HL-60 (cell line): ENCODE measurements at regions not wholly inside any gene's neighbourhood (a gene's known extent, or its start where the extent isn't known, plus 50 kb on each side); places are given as distances from the start of the nearest gene placed in this dataset.

Experiments used
- DNase-seq, 2 experiments: peaks; one replicate each; pipeline ENCODE4 v3.0.0-alpha.2; 2010 to 2020; ENCODE audit warnings: low read depth in 1 of 2, low spot score in 1 of 2
- H3K27ac ChIP-seq: fragments of 250-450 bp; sonication (Bioruptor Pico); replicated peaks from 2 replicates; pipeline ENCODE4 v1.5.1; 2020; ENCODE audit warnings: mild to moderate bottlenecking, moderate library complexity
- H3K27me3 ChIP-seq: fragments of 250-450 bp; sonication (Bioruptor Pico); 2 replicates; pipeline ENCODE4 v1.5.1; 2021; ENCODE audit warnings: mild to moderate bottlenecking, moderate library complexity; ENCODE audit not compliant: insufficient read depth, poor library complexity, severe bottlenecking
- H3K4me3 ChIP-seq: replicated peaks from 2 replicates; pipeline ENCODE4 v1.5.1; 2011; ENCODE audit warnings: mild to moderate bottlenecking, control low read depth, low read length; ENCODE audit not compliant: insufficient read depth
- GABPA ChIP-seq: IDR thresholded peaks from 2 replicates; pipeline ENCODE4 v1.6.1; 2012; ENCODE audit warnings: low read depth
- POLR2AphosphoS5 ChIP-seq: IDR thresholded peaks from 2 replicates; pipeline ENCODE4 v1.6.1; 2012; ENCODE audit warnings: low read depth
- SPI1 ChIP-seq: IDR thresholded peaks from 2 replicates; pipeline ENCODE4 v1.6.1; 2012; ENCODE audit warnings: low read depth, mild to moderate bottlenecking, borderline replicate concordance
- TF ChIP-seq, protein P1 (sequence below): IDR thresholded peaks from one replicate; pipeline ENCODE4 v1.5.1; 2011; ENCODE audit warnings: low read length, control low read depth, inconsistent platforms; ENCODE audit not compliant: insufficient read depth
- TF ChIP-seq, protein P2 (sequence below): IDR thresholded peaks from 2 replicates; pipeline ENCODE4 v1.6.1; 2012; ENCODE audit warnings: low read depth; ENCODE audit not compliant: insufficient replicate concordance

DNA sequence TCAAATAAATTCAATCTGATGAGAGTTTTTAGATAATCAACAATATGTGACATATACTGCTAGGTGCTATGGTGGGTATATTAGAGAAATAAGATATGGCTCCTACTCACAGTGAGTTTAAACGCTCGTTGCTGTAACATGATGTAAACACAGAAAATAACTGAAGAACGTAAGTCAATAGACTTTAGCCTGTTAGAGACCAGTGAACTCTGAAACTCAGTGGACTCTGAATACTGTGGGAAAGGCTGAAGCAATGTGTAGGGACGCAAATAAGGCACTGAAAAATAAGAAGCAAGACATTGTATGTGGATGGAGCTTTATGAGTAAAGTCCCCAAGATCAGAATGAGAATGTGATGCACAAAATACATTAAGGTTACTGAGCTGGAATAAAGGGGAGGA is 431.6 kb downstream of the TFAP2B start:
- no peak for DNase-seq
- TF ChIP-seq, protein P1, sequence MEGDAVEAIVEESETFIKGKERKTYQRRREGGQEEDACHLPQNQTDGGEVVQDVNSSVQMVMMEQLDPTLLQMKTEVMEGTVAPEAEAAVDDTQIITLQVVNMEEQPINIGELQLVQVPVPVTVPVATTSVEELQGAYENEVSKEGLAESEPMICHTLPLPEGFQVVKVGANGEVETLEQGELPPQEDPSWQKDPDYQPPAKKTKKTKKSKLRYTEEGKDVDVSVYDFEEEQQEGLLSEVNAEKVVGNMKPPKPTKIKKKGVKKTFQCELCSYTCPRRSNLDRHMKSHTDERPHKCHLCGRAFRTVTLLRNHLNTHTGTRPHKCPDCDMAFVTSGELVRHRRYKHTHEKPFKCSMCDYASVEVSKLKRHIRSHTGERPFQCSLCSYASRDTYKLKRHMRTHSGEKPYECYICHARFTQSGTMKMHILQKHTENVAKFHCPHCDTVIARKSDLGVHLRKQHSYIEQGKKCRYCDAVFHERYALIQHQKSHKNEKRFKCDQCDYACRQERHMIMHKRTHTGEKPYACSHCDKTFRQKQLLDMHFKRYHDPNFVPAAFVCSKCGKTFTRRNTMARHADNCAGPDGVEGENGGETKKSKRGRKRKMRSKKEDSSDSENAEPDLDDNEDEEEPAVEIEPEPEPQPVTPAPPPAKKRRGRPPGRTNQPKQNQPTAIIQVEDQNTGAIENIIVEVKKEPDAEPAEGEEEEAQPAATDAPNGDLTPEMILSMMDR, result no peak
- TF ChIP-seq, protein P2, sequence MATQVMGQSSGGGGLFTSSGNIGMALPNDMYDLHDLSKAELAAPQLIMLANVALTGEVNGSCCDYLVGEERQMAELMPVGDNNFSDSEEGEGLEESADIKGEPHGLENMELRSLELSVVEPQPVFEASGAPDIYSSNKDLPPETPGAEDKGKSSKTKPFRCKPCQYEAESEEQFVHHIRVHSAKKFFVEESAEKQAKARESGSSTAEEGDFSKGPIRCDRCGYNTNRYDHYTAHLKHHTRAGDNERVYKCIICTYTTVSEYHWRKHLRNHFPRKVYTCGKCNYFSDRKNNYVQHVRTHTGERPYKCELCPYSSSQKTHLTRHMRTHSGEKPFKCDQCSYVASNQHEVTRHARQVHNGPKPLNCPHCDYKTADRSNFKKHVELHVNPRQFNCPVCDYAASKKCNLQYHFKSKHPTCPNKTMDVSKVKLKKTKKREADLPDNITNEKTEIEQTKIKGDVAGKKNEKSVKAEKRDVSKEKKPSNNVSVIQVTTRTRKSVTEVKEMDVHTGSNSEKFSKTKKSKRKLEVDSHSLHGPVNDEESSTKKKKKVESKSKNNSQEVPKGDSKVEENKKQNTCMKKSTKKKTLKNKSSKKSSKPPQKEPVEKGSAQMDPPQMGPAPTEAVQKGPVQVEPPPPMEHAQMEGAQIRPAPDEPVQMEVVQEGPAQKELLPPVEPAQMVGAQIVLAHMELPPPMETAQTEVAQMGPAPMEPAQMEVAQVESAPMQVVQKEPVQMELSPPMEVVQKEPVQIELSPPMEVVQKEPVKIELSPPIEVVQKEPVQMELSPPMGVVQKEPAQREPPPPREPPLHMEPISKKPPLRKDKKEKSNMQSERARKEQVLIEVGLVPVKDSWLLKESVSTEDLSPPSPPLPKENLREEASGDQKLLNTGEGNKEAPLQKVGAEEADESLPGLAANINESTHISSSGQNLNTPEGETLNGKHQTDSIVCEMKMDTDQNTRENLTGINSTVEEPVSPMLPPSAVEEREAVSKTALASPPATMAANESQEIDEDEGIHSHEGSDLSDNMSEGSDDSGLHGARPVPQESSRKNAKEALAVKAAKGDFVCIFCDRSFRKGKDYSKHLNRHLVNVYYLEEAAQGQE, result no peak
- Histone ChIP-seq H3K4me3 (no peak overlapping the region), H3K27ac (no peak overlapping the region), H3K27me3 (peaks cover 3% of the 10 kb centered on the region)

DNA sequence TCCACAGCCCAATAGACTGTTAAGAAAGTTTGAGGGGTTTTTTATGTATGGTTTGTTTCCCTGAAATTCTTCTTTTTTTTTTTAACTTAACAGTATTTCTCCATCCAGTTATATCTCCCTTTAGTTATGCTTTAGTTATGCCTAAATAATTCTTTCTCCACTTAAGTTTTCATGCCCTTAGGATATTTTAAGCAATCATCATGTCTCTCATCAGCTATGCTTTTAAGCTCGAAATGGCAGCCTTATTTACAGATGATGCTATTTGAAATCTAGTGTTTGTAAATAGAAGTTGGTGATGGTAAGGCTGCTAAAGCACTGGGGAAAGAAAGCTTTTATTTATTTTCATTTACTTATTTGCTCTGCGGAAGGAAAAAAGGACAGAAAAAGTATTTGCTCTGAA is 439.3 kb downstream of the TFAP2B start:
- H3K4me3 ChIP-seq, result no peak overlapping the region
- no peak for DNase-seq
- H3K27me3 ChIP-seq, result no peaks in the 10 kb centered on the region
- TF ChIP-seq SPI1 (no peak), GABPA (no peak), POLR2AphosphoS5 (no peak)
- TF ChIP-seq, protein P2, result no peak
- TF ChIP-seq, protein P1, result no peak
- H3K27ac ChIP-seq, result no peak overlapping the region

DNA sequence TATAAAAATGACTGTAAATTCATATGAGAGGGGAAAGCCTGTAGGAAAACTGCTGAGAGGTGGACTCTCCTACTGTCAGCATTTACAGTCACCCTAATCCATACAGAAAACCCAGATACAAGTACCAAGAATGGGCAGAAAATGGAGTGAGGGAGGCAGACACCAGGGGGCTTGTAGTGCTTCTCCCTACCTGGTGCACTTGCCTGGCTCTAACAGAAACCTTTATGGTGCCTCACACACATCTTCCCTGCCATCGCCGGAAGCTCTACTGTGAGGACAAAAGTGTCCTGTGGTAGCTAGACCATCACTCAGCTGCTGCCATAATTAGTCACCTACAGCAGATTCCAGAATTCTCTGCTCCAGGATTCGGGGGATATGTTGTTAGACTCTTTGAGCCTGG is 441.3 kb downstream of the TFAP2B start:
- DNase-seq, result no peak
- no peak for TF ChIP-seq SPI1

DNA sequence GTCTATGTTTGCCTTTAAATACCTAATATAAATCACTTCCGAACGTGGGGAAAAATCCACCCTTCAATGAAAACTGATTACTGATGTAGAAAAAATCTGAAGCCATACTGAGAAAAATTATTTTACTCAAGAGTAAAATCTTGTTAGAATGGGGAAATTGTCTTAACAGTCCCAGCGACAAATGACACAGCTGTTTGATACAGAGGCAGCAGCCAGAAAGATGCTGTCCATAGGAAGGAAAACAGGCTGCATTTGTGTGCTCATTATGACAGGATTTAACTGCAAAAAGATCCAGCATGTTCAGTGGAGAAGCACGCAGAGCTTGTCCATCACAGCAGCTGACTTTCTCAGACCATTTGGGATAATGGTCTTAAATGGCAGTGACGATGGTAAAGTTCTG is 443.0 kb downstream of the TFAP2B start:
- no peak for DNase-seq
- TF ChIP-seq, protein P1, result no peak
- no peak for TF ChIP-seq POLR2AphosphoS5
- TF ChIP-seq GABPA, result no peak
- no peak for TF ChIP-seq SPI1
- TF ChIP-seq, protein P2, result no peak
- Histone ChIP-seq H3K4me3 (no peak overlapping the region), H3K27ac (no peak overlapping the region), H3K27me3 (no peaks in the 10 kb centered on the region)

More for the DNA sequence above, 441.3 kb downstream of the TFAP2B start:
- H3K4me3 ChIP-seq, result no peak overlapping the region
- no peaks in the 10 kb centered on the region for H3K27me3 ChIP-seq
- H3K27ac ChIP-seq, result no peak overlapping the region
